Mucosa of descending colon (tissue), 3 donors: ENCODE measurements at regions not wholly inside any gene's neighbourhood (a gene's known extent, or its start where the extent isn't known, plus 50 kb on each side); places are given as distances from the start of the nearest gene placed in this dataset.

Source experiments
- ATAC-seq: fragments of 200-7000 bp; cut with Tn5 transposase; one replicate; pipeline ENCODE4 v1.9.1; 2020; ENCODE audit warnings: mild to moderate bottlenecking, moderate library complexity
- DNase-seq, 3 donors: peaks; one replicate each; pipeline ENCODE4 v3.0.0-alpha.2; 2020
- H3K36me3 ChIP-seq: fragments of 200-600 bp; one replicate; pipeline ENCODE4 v1.8.0; 2021; ENCODE audit warnings: low read depth, mild to moderate bottlenecking
- H3K4me1 ChIP-seq: fragments of 200-600 bp; one replicate; pipeline ENCODE4 v1.8.0; 2021; ENCODE audit warnings: low read depth, mild to moderate bottlenecking
- H3K4me3 ChIP-seq: fragments of 200-600 bp; one replicate; pipeline ENCODE4 v1.8.0; 2021; ENCODE audit warnings: mild to moderate bottlenecking
- H3K9me3 ChIP-seq: fragments of 200-600 bp; one replicate; pipeline ENCODE4 v1.8.0; 2021; ENCODE audit warnings: mild to moderate bottlenecking
- intact Hi-C, 2 donors: fragments of 100-400 bp; cut with DNase I in 1 of 2; cut with micrococcal nuclease in 1 of 2; formaldehyde crosslinking; loops; one replicate each; pipeline versions ENCODE4 v1.11.0 to v1.11.1; 2022; cut with DNase I, micrococcal nuclease
- TF ChIP-seq, protein P1 (sequence below): fragments of 200-600 bp; IDR thresholded peaks from one replicate; pipeline ENCODE4 v1.8.0; 2022; ENCODE audit warnings: antibody characterized with exemption, mild to moderate bottlenecking
- donor health status: DM: no; HTN: no; CAD: no; lungs with moderate emphysema.
- donor health status: DM: no; HTN: no; CAD: no.
- donor health status: DM: no; HTN: yes; CAD: no.

DNA sequence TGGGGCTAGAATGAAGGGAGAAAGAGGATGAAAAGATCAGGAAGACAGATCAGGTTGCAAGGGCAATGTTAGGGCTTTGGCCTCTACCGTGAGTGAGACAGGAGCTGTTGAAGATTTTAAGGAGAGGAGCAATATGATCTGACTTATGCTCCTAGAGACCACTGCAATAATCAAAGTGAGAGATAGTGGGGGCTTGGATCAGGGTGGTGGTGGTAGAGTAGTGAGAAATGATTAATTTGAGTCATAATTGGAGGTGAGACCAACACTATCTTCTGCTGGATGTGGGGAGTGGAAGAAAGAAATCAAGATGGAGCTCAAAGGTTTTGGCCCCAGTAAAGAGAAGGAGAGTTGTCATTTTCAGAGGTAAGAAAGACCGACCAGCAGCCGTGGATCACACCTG lies 140.7 kb upstream of the TMEM170B start:
- Histone ChIP-seq H3K9me3 (no peaks in the 10 kb centered on the region), H3K36me3 (no peaks in the 10 kb centered on the region), H3K4me1 (peaks cover 7% of the 10 kb centered on the region), H3K4me3 (no peak overlapping the region)
- no peak for DNase-seq
- TF ChIP-seq, protein P1, sequence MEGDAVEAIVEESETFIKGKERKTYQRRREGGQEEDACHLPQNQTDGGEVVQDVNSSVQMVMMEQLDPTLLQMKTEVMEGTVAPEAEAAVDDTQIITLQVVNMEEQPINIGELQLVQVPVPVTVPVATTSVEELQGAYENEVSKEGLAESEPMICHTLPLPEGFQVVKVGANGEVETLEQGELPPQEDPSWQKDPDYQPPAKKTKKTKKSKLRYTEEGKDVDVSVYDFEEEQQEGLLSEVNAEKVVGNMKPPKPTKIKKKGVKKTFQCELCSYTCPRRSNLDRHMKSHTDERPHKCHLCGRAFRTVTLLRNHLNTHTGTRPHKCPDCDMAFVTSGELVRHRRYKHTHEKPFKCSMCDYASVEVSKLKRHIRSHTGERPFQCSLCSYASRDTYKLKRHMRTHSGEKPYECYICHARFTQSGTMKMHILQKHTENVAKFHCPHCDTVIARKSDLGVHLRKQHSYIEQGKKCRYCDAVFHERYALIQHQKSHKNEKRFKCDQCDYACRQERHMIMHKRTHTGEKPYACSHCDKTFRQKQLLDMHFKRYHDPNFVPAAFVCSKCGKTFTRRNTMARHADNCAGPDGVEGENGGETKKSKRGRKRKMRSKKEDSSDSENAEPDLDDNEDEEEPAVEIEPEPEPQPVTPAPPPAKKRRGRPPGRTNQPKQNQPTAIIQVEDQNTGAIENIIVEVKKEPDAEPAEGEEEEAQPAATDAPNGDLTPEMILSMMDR: no peak
- intact Hi-C loops: no loop called here
- no peak for ATAC-seq

DNA sequence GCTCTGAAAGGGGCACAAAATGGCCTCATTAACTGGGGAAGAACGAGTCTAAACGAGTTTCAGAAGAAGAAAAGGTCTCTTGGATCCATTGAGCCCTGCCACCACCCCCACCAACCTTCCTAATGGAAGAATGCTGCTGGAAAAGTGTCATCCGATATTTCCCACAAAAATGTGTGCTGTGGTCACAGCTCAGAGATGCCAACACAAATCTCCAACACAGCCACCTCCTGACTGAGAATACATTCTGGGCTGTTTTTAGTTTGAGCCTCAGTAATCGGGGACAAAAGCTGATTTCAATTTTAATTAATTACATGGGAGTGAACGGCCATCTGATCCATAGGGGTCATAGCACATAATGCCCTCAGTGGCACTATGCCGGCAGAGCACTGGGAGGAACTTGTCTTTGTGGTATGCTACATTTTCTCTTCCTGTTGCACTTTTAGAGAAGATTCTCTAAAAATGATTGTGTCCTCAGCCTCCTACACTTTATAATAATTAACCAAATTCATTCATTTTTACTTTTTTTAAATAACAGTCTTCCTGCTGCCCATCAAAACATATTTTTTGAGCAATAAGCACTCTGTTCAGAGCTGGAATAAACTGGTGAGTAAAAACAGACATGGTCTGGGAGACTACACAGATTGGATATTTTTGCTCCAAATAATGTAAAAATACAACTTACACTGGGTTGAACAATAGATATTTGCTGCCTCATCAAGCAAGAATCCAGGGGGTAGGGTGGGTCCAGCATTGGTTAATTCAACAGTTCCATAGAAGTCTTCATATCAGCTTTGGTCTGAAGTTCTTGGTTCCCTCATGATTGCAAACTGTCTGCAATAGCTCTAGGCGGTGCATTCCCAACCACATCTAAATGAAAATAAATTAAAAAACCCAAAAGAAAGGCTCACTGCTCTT lies 143.6 kb upstream of the TMEM170B start:
- no peak for DNase-seq
- Histone ChIP-seq H3K4me3 (no peak overlapping the region), H3K36me3 (no peaks in the 10 kb centered on the region), H3K9me3 (no peaks in the 10 kb centered on the region), H3K4me1 (peaks cover 7% of the 10 kb centered on the region)
- ATAC-seq: no peak
- intact Hi-C loops: no loop called here
- TF ChIP-seq, protein P1: no peak

DNA sequence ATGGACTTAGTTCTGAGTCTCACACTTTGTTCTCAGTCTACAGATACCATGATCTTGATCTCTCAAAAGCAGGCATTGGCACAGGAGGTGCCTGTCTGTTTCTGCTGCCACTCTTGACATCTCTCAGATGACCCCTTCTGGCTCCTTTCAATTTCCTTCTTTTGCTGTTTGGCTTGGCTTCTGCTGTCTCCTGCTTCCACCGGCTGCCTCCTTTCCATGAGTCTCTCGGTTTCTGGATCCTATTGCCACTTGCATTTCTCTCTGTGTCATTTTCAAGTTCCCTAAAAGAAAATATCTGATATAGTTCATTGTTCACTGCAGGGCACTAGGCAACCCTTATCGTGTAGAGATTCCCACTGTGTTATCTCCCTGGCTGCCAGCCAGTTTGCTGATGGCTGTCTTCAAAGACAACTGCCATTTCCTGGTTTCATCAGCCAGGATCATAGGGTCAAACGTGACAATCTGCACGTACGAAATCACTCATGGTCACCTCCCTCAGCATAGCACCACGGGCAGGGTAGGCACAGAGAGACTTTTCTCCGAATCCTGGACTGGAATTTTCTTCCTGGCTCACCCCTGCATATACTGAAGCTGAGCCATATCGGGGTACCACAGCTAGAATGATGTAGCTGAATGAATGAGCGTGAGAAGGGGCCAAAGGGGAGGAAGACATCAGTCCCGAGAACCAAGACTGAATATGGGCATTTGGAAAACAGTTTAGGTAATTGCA lies 144.6 kb upstream of the TMEM170B start:
- peaks cover 7% of the 10 kb centered on the region for H3K4me1 ChIP-seq
- peak; percentile 97 for ATAC-seq
- TF ChIP-seq, protein P1: no peak
- no peaks in the 10 kb centered on the region for H3K9me3 ChIP-seq
- peak; percentile 65 to 93 (median 83) for DNase-seq
- no peak overlapping the region for H3K4me3 ChIP-seq
- no peaks in the 10 kb centered on the region for H3K36me3 ChIP-seq
- intact Hi-C loops: no loop called here

DNA sequence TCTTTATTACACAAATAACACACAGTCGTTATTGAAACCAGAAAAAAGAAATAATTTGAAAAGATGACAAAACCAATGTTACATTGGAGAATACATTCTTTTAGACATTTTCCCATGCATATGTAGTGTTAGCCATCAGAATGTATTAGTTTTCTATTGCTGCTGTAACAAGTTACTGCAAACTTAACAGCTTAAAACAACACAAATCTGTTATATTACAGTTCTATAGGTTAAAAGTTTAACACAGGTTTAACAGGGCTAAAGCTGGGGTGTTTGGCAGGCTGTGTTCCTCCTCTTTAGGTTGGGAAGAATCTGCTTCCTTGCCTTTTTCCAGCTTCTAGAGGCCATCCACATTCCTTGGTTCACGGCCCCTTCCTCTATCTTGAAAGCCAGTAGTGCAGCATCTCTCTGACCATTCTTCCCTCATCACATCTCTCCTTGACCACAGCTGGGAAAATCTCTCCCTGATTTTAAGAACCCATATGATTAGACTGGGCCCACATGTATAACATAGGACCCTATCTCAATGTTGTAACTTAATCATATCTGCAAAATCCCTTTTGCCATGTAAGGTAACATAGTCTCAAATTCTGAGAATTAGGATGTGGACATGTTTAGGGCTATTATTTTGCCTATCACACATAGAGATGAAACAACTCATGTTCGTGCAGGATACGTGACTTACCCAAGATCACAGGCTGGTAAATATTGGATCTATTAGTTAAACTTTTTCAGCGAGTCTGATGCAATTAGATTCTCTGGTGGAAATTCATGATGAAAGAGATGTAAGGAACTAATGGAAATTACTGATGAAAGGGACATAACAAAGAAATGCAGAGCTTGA lies 145.4 kb upstream of the TMEM170B start:
- intact Hi-C loops: no loop called here
- Histone ChIP-seq H3K4me3 (no peak overlapping the region), H3K9me3 (no peaks in the 10 kb centered on the region), H3K4me1 (peaks cover 7% of the 10 kb centered on the region), H3K36me3 (no peaks in the 10 kb centered on the region)
- TF ChIP-seq, protein P1: no peak
- DNase-seq (no peak), ATAC-seq (no peak)

DNA sequence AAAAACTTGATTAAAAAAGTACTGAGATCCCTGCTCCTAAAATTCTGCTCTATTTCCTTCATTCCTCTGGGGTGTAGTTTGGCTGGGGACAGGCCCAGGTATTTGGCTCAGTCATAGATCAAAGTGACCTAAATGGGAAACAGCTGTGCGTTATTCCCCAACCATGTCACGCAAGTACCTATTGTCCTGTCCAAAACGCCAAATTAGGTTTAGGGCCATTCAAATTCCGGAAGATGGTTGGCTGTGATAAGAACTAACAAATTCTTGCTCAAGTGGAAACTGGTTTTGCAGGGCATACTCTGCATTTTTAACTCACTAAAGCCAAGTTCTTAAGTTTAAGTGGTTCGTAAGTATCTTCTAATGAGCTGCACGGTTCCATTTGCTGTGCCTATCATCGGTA lies 147.6 kb upstream of the TMEM170B start:
- H3K4me3 ChIP-seq: no peak overlapping the region
- TF ChIP-seq, protein P1: no peak
- intact Hi-C loops: no loop called here
- H3K4me1 ChIP-seq: peaks cover 11% of the 10 kb centered on the region
- ATAC-seq (no peak), DNase-seq (no peak)
- H3K9me3 ChIP-seq: no peaks in the 10 kb centered on the region
- no peaks in the 10 kb centered on the region for H3K36me3 ChIP-seq
